Hippocampal formation (tissue), 2 donors: ENCODE measurements at regions not wholly inside any gene's neighbourhood (a gene's known extent, or its start where the extent isn't known, plus 50 kb on each side); places are given as distances from the start of the nearest gene placed in this dataset.

ENCODE experiments used
- DNase-seq, 2 donors: peaks; one replicate each; lab custom pipeline; 2025; lab: John Stamatoyannopoulos, UW

DNA sequence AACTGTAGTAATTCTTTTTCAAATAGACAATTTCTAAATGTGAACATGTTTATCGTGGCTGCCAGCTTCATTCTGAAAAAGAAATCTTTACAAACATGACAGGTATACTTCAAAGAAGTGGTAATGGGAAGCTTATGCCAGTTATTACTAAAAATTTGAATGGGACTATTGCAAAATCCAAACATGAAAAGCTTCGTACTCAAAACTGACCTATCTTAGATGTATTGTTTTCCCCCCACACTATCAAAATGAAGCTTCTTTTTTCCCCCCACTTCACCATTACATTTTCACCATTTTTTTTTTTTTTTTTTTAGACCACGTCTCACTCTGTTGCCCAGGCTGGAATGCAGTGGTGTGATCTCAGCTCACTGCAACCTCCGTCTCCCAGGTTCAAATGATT is 50.4 kb upstream of the SERTAD2 start:
- no peak for DNase-seq

DNA sequence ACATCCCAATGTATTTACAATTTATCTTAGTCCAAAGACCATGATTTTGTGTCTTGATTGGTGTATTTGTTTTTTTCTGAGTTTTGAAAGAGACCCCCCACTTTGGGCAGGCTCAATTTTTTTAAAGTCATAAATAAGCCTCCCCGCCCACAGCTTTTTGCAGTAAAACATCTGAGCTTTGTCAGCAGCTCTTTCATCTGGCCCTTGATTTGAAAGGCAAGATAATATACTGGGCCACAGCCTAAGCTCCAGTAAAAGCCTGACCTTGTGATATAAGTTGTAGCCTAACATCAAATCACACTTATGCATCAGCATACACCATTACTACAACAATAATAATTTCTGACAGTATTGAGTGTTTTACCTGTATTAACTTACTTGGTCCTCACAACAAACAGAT is 51.3 kb upstream of the SERTAD2 start:
- DNase-seq: no peak

DNA sequence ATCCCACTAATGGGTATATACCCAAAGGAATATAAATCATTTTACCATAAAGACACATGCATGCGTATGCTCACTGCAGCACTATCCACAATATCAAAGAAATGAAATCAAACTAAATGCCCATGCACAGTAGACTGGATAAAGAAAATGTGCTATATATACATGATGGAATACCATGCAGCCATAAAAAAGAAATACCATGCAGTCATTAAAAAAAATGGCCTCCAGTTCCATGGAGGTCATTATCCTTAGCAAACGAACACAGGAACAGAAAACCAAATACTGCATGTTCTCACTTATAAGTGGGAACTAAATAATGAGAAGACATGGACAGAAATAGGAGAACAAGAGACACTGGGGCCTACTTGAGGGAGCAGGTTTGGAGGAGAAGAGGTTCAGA is 53.6 kb upstream of the SERTAD2 start:
- DNase-seq: no peak

DNA sequence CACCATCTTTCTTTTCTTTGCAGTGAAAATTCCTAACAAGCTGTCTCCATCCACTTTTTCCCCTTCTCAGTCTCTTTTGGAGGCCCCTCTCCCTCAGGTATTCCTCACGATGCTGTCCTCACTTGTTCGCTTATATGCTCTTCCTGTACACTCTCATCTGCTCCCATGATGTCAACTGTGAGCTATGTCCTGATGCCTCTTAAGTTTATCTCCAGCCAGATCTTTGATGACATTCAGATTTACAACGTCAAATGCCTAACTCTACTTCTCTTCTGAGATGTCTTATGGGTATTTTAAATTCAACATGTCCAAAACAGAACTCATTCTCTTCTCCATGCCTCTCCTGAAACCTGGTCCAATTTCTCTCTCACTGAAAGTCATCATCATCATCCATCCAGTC is 55.1 kb upstream of the SERTAD2 start:
- no peak for DNase-seq

DNA sequence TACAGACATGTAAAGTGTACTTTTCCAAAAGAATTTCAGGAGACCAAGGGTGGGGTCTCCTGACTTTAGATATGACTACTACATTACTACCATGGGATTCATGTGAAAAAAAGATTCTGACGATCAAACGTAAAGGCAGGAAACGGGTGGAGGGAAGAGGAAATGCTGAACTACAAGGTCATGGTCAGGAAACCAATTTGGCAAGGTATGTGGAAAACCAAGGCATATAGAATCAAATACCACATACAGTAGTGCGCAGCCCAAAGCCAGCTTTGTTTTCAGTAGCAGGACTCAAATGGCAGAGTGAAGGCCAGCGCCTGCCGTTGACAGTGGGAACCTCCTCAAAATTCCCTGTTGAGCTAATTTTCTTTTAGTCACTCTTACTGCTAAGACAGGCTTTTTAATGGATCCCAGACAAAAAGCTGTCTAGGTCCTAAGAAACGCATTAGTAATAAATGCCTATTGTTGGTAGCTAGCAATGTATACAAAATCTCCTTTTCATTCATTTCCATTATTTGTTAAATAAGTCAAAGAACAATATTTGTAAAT is 57.6 kb upstream of the SERTAD2 start:
- DNase-seq: no peak

DNA sequence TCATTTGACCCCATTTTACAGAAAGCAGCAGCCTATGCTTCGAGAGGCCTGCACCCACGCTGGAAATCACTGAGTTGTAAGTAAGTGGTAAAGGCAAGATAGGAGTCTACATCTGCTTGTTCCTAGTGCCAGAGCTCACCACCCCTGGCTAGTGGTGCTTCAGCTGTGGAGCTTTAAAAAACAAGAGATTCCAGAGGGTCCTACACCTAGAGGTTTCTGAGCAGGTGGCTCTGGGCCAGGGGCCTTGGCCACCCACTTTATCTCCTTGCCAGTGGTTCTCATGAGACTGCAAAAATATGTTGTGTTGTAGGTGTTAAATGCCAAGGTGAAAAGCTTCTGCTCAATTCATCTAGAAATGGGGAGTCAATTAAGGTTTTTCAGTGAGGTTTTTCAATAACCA is 60.0 kb upstream of the SERTAD2 start:
- DNase-seq: no peak

DNA sequence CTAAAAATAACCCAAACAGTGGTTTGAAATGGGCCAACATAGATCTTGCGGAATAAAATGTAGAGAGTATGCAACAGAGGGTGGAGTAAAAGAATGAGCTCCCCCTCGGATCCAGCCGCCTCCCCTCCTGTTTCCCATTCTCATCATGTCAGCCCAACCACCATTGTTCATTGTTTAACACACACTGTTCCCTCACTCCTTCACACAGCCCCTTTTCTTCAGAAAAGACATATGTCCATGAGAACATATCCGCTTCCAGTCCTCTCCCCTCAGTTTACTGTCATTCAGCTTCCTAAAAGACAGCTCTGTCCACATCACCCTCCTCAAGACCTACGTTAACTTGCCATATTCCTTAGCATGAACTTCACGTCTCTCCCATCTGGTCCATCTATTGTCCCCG is 62.9 kb upstream of the SERTAD2 start:
- DNase-seq: peak; percentile 37 to 68

DNA sequence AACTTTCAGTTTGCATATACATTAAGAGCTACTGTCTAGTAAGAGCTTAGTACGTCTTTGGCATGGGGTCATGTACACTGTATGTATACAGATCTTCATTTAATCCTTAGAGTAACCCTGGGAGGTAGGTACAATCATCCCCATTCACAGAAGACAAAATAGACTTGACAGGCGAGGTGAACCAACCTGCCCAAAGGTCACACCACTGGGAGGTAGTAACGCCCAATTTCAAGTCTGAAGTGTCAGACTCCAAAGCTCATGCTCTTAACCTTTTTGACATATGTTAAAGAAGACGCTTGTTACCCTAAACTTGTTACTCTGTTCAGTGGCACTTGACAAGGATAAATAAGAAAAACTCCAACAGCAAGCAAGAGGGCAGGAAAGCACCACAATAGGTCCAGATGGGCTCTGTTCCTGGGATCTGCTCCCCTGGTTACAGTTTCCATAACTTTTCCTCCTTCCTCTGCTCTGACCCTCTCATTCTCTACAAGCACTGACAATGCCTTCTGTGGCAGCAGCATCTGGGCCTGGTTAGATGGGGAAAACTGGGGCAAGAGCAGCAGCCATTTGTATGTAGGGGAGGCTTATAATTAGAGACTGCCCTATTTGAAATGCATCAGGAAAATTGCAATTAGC is 64.7 kb upstream of the SERTAD2 start:
- no peak for DNase-seq

DNA sequence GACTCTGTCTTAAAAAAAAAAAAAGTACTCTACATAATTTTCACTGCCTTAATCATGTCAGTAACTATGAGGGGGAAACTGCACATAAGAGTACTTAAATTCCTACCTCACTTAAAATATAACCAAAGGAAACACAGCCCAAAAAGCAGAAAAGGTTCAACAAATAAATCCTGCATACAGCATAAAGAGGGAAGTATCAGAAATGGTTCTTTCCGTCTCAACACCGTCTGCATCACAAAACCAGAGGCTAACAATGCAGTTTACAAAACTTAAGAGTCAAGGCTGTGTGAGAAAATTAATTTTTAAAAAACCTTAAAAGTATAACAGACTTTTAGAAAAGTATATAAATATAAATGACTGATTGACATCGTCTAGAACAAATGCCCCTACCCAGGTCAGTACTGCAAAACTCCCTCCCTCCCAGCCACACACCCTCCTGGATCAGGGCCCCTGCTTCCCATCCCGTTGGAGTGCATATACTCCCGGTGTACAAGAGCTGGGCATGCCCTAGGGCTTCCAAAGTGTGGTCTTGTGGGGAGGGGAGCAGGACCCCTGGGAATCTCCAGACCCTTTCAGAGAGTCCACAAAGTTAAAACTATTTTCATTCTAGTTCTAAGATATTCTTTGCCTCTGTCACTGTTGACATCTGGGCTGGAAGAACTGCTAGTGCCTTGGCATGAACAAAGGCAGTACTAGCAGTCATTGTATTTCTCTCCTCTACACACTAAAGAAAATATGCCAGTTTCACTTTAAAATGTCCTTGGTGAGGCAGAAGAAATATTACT is 67.0 kb upstream of the SERTAD2 start:
- DNase-seq: no peak

DNA sequence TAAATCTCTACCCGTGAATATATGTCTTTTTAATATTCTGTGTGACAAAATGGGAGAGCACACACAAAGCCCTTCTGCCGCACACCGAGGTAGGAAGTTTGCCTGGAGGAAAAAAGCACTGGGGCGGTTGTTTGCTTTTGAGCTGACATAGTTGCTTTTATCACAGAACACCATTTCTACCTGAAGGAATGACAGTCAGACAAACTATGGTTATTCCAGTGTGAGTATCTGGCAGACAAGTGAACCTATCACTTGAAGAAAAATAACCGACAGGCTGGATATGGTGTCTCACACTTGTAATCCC is 67.6 kb upstream of the SERTAD2 start:
- DNase-seq: no peak

DNA sequence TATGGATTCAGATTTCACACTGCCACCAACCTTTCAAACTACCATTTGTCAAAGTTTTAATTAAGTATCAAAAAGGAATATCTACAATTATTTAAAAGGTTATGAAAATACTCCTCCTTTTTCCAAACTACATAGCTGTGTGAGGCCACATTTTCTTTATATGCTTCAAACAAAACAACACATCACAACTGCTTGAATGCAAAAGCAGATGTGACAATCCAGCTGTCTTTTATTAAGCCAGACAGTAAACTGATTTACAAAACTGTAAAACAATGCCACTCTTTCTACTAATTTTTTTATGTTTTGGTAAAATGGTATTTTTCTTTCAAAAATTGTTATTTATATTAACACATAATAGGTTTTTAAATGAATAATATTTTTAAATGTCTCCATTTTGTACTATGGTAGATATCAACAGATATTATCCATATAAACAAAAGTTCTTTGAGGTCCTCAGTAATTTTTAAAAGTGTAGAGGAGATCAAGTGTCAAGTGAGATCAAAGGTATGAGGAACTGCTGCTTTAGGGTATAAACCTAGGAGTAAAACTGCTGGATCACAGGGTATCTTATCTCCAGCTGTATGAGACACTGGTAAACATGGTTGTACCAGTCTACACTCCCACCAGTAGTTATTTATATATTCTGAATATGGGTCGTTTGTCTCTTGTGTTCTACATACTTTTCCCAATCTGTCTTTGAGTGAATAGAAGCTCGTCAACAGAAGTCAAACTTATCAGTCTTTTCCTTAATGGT is 68.8 kb upstream of the SERTAD2 start:
- no peak for DNase-seq

DNA sequence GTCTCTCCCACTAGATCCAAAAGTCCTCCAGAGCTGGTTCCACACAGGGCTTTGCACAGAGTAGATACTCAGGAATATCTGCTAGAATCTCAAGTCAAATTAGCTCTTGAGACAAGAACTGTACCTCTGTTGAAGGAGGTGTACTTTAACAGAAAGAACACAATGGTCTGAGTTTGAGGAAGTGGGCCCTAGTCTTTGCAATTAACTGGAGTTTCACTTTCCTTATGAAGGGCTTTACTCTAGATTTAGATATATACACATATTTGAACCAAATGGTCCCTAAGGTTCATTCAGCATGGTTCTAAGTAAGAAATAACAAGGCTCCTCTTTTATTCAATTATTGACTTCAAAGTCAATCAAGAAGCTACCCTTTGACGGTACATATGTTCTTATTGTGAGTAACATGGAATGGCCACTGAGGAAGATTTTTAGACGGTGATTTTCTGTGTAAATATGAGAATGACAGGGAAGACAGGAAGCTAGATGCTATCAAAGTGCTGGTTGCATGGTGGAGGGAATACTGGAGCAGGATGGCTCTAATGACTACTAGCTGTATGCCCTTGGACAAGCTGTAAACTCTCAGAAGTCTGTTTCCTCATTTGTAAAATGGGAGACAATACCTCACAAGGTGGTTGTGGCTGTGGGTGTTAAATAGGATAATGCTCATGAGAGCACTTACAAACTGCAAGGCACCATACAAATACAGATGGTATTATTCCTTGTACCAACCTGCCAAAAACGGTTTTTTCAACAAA is 73.5 kb upstream of the SERTAD2 start:
- DNase-seq: no peak

DNA sequence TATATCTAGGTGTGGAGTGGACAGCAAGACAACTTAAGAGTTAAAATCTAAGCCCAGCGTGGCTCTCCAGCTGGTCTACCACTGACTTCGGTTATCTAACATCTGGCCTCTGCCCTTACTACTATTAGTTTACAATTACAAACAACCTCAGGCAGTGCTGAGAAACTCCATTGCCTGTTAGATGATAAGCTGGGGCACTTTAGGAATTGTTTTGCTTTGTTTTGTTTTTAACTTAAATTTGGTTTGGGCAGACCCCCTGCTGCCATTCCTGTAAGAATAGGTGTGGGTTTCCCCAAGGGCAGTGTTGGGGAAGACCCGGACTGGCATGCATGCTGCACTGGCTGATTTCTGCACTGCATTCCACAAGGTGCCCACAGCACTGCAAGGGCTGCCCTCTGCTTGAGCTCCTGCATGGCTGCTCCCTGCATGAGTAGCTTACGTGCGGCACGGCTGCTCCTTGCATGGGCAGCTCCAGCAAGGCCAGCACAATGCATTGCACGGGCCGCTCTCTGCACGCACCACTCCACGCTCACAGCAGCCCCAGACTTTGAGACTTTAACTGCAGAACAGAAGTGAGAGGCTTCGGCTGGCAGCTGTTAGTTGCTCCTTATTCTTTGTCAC is 74.2 kb upstream of the SERTAD2 start:
- no peak for DNase-seq

DNA sequence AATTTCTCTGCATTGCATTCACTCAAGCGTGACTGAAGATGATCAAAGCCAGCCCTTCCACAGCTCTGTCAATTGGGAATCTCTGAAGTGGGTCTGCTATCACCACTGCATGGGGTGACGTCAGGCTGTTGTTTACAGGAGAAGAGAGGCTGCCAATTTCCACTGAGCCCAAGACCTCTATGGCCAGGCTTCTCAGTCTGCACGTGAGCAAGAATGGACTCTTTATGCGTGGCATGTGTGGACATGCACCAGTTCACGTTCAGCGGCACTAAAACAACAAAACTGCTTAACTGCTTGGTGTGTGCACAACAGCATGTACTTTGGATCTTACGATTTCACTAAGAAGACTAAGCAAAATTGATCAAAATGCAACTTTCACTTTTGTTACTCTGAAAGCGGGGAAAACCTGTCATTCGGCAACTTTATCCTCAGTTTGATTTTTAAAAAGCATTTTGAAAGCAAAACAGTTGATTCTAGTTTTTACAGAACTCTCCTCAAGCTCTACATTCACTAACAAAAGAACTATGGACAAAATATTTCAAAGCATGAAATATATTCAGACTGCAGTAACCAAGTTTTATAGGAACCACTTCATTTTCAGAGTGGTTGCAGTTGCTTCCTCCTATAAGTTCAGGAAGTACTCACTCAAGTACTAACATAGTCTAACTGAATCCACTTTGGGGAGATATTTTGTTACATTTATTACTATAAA is 77.0 kb upstream of the SERTAD2 start:
- DNase-seq: peak; percentile 50 to 70

DNA sequence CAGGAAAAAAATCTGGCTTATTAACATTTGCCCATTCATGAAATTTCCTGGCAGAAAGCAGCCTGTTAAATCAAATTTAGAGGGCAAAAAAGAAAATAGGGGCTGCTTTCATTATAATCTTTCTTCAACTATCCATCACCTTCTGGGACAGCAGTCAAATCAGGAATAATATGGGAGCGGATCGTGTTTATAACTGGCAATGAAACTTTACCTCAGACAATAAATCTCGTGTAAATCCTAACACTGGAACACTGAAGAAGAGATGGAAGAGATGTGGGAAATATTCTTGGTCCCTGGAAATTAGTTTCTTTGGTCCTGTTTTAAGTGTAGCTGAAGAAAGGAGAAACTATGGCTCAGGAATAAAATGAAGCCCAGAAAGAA is 77.5 kb upstream of the SERTAD2 start:
- no peak for DNase-seq

DNA sequence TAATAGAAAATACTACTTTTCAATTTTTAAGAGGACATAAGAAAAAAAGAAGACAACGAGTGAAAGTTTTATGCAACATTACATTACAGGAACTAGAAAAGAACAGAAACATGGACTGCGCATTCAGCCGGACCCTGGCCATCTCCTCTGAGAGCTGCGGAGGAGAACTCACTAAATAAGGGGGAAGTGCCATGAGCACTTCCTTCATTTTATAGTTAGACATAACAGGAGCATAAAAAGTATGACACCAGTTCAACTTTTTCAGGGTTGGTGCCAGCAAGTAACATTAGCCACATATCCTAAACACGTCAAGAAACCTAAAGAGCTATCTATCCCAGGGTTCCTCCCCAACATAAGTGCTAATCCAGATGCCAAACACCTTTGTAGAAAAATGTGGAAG is 78.0 kb upstream of the SERTAD2 start:
- no peak for DNase-seq

DNA sequence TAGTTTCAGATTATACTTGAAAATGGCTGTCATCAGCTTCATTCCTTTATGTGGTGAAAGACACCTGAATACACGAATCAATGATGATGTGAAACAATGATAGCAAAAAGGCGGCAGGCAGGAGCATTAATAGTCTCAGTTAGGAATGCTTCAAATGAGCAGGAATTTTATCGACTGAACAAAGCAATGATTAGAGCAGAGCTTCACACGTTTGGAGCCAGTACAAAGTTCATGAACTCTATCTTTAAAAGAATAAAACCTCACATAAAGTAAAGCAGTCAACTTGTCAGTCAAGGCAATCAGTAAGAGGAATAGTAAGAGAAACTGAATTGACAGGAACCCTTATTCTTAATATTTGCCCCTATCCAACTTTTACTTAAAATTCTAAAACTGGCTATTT is 78.4 kb upstream of the SERTAD2 start:
- no peak for DNase-seq

DNA sequence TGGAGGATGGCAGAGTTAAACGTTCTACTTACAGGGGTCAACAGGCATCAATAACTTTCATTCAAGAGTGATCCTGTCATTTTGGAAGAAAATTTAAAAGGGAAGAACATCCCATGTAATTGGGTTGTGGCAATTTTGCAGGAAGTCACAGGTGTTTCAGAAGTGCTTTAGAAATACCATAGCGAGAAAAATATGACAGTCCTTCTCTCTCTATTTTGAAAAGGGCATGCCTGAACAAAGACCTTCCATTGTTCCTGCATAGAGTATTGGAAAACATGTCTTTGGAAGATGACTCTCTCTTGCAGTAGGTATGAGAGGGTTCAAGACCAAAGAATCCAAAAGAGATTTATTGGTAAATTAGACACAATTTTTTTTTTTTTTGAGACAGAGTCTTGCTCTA is 81.8 kb upstream of the SERTAD2 start:
- no peak for DNase-seq

DNA sequence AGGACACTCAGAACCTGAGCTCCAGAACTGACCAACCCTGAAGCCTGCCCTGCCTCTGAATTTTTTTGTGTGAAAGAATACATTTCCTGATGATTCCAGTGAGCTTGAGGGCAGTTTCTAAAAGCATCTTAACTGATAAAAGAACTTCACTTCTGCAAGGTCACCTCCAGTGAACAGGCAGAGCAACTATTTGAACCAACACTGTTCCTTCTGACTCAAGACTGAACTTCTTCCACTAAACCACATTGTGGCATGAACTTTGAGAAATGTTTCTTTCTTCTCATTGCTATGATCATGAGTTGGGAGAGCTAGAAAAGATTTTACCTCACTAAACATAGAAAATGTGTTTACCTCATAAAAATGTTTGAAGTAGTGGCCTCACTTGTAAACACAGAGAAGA is 83.8 kb upstream of the SERTAD2 start:
- no peak for DNase-seq

DNA sequence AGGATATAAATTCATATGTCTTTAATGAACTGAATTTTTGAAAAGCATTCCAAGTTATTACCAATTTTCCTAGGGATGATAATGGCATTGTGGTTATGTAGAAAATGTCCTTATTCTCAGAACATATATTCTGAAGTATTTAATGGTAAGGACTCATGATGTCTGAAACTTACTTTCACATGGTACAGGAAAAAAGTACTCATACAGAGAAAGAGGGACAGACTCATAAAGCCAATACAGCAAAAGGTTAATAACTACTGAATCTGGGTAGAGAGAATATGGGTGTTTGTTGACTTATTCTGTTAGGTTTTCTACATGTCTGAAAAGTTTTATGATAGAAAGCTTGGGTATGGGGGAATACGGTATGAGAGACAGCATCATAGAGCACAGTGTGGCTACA is 84.3 kb upstream of the SERTAD2 start:
- DNase-seq: no peak

DNA sequence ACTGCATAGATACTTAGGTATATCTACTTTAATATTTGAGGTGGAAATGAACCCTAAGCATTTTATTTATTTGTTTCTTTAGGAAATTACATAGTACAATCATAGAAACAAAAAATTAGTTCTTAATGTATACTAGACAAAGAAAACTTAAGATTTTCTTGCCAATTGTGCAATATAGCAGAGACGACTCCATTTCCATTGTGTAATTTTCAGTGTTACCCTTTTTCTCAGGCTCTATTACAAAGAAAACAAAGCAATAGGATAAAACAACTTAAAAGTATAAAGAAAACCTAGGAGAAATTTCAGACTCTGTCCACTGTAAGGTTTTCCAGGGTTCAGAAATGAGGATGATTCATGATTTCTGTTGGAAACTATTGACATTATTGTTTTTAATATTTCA is 89.0 kb upstream of the SERTAD2 start:
- no peak for DNase-seq
